Ecto neural progenitor cell (in vitro differentiated cells): ENCODE measurements at regions not wholly inside any gene's neighbourhood (a gene's known extent, or its start where the extent isn't known, plus 50 kb on each side); places are given as distances from the start of the nearest gene placed in this dataset.
"Not testable (repeated sequence)": the region's sequence is repeated elsewhere in the genome, so short reads cannot be mapped to it uniquely, and the experiment has no call there.

Experiments used
- DNase-seq: peaks from one replicate; pipeline ENCODE4 v3.0.0-alpha.2; 2018; ENCODE audit warnings: low spot score

DNA sequence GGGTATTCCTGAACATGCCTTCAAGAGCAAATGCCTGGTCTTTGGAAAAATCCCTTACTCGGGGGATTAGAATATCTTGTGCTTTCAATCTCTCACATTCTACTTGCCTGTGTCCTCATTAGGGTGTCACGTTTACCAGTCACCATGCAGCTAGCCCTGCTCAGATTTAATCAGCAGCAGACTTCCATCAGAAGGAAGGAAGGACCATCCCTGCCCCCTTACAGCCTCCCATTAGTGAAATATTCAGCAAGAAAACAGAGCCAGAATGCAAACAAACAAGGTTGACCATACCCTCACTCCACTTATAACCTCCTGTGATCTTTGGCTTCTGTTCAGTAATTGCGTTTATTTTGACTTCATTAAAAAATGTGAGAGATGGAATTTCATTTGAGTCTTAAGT is 208.6 kb downstream of the CXCL12 start:
- DNase-seq = no peak

- DNase-seq = no peak
Observed at GRCh38 chr10:44173608-44173894, 211.3 kb downstream of the CXCL12 start.

GRCh38 chr10:44172883-44173607 is 211.9 kb downstream of the CXCL12 start:
- DNase-seq = no peak

DNA sequence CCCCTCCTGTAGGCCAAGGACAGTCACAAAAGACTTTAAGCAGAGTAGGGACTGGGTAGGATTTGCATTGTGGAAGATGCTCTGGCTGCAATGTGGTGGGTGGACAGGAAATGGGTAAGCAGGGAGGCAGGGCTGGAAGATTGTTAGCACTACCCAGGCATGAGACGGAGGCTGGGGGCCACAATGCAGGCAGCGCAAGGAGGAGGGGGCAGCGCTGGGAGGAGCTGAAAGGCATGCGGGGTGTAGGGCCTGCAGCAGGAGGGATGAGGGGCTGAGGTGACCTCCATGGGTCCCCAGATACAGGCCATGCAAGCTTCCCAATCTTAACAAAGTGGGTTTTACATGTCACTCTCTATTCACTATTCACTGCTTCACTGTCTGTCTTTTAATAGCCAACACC is 213.1 kb downstream of the CXCL12 start:
- no peak for DNase-seq

GRCh38 chr10:44168478-44168877 is 216.4 kb downstream of the CXCL12 start:
- DNase-seq = no peak

- no peak for DNase-seq
Observed at GRCh38 chr10:44167752-44168151, 217.1 kb downstream of the CXCL12 start.

DNA sequence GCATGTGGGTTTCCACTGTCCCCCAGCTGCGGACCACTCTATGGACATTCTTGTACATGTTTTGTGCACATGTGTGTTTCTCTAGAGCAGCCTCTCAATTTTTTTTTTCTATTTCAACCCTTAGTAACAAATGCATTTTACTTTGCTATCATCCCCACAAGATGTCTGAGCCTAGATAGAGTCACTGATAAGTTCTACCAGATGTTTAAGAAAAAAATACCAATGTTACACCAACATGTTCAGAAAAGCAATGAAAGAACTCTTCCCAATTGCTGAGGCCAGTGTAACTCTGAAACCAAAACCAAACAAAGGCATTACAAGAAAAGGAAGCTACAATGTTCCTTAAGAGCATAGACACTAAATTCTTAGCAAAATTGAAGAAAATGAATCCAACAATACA is 218.5 kb downstream of the CXCL12 start:
- no peak for DNase-seq

- DNase-seq = no peak
Observed at GRCh38 chr10:44164251-44164956, 220.5 kb downstream of the CXCL12 start.

- DNase-seq = no peak
Observed at GRCh38 chr10:44161184-44161583, 223.7 kb downstream of the CXCL12 start.

DNA sequence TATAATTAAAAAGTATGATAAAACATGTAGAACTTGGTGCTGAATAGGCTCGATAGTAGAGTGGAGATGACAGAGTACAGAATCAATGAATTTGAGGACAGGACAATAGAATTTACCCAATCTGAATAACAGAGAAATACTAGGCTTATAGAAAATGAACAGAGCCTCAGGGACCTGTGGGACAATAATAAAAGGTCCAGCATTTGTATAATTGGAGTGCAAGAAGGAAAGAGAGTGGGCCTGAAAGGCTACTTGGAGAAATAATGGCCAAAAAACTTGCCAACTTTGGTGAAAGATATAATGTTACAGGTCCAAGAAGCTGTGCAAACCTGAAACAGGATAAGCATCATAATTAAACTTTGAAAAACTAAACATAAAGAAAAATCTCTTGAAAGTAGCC is 227.3 kb downstream of the CXCL12 start:
- no peak for DNase-seq

GRCh38 chr10:44154956-44155355 is 229.9 kb downstream of the CXCL12 start:
- DNase-seq = no peak

DNA sequence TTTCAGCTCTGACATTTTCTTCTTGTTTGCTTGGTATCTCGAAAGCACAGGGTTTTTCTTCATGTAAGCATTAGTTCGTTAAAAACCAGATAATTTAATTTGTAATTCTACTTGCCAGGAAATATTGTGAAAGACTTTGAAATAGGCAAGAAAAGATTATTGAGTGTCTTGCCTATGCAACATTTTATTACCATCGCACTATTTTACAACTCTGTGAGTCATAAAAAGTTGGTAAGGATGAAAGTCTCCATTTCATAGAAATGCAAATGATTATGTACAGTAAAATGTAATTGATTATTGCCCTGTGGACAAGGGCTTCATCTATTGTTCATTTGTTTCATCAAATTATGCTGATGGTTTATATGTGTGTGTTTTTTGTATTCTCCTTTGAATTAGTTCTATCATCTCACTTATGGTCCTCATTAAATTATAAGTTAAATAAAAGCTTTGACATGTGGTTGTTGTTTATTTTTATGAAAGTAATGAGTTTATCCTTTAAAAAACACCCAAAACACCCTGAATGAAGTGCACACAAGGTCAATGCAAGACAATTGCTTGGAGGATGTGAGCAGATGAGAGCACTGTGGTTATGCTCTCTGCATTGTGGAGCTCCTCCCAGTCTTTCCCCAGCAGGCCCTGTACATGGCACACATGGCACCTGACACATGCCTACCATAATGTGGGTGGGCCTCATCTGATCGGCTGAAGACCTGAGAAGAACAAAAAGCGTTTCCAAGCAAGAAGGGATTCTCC is 230.8 kb downstream of the CXCL12 start:
- DNase-seq = no peak

DNA sequence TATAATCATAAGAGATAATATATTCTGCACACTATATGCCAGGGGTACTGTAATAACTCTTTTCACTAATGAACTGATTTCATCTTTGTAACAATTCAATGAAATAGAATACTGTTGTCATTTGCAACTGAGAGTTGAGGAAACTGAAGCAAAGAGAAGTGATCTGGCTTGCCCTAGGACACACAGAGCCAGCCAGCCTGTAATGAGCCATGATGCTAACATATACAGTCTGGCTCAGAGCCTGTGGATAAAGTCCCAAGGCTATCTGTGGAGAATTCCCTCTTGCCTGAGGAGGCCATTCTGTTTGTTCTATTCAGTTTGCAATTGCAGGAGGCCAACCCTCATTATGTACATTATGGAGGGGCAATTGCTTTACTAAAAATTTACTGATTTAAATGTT is 241.3 kb downstream of the CXCL12 start:
- no peak for DNase-seq

GRCh38 chr10:44132361-44133289 is 252.3 kb downstream of the CXCL12 start:
- DNase-seq = no peak

GRCh38 chr10:44126291-44126717 is 258.6 kb downstream of the CXCL12 start:
- DNase-seq = no peak

GRCh38 chr10:44125879-44126278 is 259.0 kb downstream of the CXCL12 start:
- no peak for DNase-seq

GRCh38 chr10:44118500-44118899 is 266.4 kb downstream of the CXCL12 start:
- no peak for DNase-seq

GRCh38 chr10:44116474-44116873 is 268.4 kb downstream of the CXCL12 start:
- no peak for DNase-seq

DNA sequence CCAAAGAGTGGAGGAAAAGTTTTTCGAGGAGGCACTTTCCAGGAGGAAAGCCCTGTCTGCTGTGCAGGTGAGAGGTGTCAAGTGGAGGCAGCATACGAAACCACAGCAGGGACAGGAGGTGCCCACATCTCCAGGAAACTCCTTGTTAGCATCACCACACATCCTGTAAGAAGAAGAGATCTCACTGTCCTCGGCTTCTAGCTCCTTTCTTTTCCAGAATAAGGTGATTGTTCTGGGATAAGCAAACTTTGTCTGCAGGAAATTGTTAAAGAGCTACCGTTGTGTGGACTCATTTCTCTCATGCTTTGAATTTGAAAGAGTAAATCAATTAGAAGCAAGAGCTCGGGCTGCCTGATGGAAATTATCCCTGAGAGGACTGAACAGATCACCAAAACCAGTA is 269.4 kb downstream of the CXCL12 start:
- DNase-seq = no peak

GRCh38 chr10:44114441-44114840 is 270.5 kb downstream of the CXCL12 start:
- DNase-seq = no peak

DNA sequence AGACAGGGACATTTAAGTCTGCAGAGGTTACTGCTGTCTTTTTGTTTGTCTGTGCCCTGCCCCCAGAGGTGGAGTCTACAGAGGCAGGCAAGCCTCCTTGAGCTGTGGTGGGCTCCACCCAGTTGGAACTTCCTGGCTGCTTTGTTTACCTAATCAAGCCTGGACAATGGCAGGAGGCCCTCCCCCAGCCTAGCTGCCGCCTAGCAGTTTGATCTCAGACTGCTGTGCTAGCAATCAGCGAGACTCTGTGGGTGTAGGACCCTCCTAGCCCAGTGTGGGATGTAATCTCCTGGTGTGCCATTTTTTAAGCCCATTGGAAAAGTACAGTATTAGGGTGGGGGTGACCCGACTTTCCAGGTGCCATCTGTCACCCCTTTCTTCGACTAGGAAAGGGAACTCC is 272.6 kb downstream of the CXCL12 start:
- not testable (repeated sequence) for DNase-seq

DNA sequence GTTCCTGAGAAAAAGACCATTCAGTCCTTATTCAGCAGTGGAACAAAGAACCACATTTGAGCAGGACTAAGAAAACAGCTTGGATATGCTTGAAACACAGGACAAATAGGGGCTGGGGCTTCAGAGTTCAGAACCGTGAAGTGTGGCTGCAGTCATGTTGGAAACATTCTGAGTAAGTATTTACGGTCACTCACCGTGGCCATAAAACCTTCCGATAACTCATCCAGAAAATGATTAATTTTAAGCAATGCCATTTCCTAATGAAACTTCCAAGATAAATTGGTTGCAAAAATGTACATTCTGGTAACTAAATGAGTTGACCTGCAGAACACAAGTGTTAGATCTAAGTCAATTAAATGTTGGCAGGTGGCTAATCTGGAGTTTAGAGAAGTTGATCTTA is 279.2 kb downstream of the CXCL12 start:
- no peak for DNase-seq
